NB4 (cell line): ENCODE measurements at regions not wholly inside any gene's neighbourhood (a gene's known extent, or its start where the extent isn't known, plus 50 kb on each side); places are given as distances from the start of the nearest gene placed in this dataset.

Experiments used
- DNase-seq: peaks from one replicate; pipeline ENCODE4 v3.0.0; 2010; ENCODE audit warnings: low read depth
- H3K4me3 ChIP-seq: one replicate; pipeline ENCODE4 v1.5.1; 2011; ENCODE audit warnings: mild to moderate bottlenecking, low read depth, low read length, moderate library complexity
- CTCF ChIP-seq: IDR thresholded peaks from one replicate; pipeline ENCODE4 v1.5.1; 2012; ENCODE audit warnings: low read depth, low read length
- MAX ChIP-seq: IDR thresholded peaks from 2 replicates; pipeline ENCODE4 v1.6.1; 2011; ENCODE audit warnings: low read depth, low read length
- MYC ChIP-seq: IDR thresholded peaks from 2 replicates; pipeline ENCODE4 v1.6.1; 2011; ENCODE audit warnings: low read depth, low read length
- POLR2A ChIP-seq: IDR thresholded peaks from 2 replicates; pipeline ENCODE4 v1.6.1; 2011; ENCODE audit warnings: mild to moderate bottlenecking; ENCODE audit not compliant: insufficient read length; ENCODE audit errors: extremely low read depth

GRCh38 chr17:72399608-72400487 lies 279.0 kb downstream of the SOX9 start:
- DNase-seq, result no peak
- H3K4me3 ChIP-seq, result no peak overlapping the region
- TF ChIP-seq POLR2A (no peak), MAX (no peak), MYC (no peak), CTCF (no peak)

GRCh38 chr17:72400488-72400827 lies 279.6 kb downstream of the SOX9 start:
- no peak overlapping the region for H3K4me3 ChIP-seq
- DNase-seq, result no peak
- TF ChIP-seq MAX (no peak), CTCF (no peak), MYC (no peak), POLR2A (no peak)

- TF ChIP-seq MYC, result no peak
- no peak for TF ChIP-seq CTCF
- no peak for TF ChIP-seq MAX
- TF ChIP-seq POLR2A, result no peak
- H3K4me3 ChIP-seq, result no peak overlapping the region
- DNase-seq, result no peak
Measured at GRCh38 chr17:72400863-72401262, 280.0 kb downstream of the SOX9 start.

- TF ChIP-seq POLR2A (no peak), MYC (no peak), CTCF (no peak), MAX (no peak)
- no peak overlapping the region for H3K4me3 ChIP-seq
- no peak for DNase-seq
Measured at GRCh38 chr17:72401883-72402726, 281.3 kb downstream of the SOX9 start.

- no peak overlapping the region for H3K4me3 ChIP-seq
- no peak for DNase-seq
- TF ChIP-seq MAX (no peak), MYC (no peak), POLR2A (no peak), CTCF (no peak)
Measured at GRCh38 chr17:72402727-72403210, 281.9 kb downstream of the SOX9 start.
